ENCODE measurements at regions not wholly inside any gene's neighbourhood (a gene's known extent, or its start where the extent isn't known, plus 50 kb on each side); places are given as distances from the start of the nearest gene placed in this dataset.

DNA sequence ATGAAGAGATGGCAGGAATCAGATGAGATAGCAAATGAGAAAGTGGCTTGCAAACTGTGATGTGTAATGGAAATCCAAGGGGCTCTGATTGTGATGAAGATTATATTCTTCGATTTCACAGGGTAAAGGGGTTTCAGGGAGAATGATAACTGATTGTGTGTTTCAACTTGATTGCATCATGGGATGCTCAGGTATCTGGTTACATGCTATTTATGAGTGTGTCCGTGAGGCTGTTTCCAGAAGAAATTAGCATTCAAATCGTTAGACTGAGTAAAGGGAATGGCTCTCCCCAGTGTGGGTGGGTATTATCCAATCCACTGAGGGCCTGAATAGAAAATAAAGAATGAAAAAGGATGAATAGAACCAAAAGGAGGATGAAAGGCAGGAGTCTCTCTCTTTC, 278.7 kb upstream of the LARGE1 start:
- no peak overlapping the region for H3K4me3 ChIP-seq (ENCODE audit: low read depth, low read length)
- no peak for TF ChIP-seq CTCF (IDR thresholded peaks at IDR 0.05; ENCODE audit: low read depth, low read length)

DNA sequence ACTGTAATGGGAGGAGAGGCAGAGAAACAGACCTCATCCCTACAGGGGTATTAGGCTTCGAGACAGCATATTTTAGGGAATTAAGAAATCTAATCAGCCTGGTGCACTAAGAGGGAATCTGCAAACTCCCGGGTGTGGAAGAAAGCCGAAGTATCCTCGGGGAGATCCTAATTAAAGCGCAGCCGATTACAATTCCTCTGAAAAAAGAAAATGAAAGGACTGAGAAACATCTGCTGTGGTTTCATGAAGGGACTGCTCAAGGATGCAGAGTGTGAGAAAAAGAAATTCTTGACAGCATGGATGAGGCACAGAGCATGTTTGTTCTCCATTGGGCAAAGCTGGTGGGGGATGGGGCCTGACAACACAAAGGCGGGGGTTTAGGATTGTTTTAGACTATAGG, 290.0 kb upstream of the LARGE1 start:
- no peak overlapping the region for H3K4me3 ChIP-seq (ENCODE audit: low read depth, low read length)
- no peak for TF ChIP-seq CTCF (IDR thresholded peaks at IDR 0.05; ENCODE audit: low read depth, low read length)

DNA sequence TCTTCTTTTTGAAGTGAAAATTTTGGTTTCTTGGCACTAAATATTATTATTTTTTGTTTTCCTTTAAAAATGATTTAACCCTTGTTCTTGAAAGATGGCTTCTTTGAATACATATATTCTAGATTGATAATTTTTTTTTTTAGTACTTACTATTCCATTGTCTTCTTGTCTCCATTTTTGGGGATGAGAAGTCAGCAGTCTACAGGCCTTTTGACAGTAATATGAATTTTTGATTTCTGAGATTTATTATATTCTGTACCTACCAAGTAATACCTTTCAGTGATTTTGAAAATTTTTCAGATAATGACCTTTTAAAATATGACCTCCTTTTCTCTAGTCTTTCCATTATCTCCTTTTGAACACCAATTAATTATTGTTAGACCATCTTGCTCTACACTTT, 294.1 kb upstream of the LARGE1 start:
- TF ChIP-seq CTCF (IDR thresholded peaks at IDR 0.05; ENCODE audit: low read depth, low read length): no peak
- no peak overlapping the region for H3K4me3 ChIP-seq (ENCODE audit: low read depth, low read length)

DNA sequence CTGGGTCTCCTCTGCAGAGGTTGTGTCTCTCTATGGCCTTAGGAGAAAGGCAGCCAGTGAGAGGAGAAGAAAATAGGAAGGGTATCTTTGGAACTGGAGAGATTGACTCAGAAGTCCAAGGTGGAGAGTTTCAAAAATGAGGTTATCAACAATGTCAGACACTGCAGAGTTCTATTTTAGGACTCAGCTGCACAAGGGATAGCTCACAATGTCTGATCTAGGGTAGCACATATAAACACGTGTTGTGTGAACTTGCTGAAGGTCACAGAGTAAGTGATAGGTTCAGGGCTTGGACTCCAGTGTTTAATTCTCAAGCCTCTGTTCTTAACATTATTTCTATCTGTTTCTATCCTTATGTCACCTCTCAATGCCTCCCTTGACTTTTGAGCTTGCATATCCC, 305.0 kb upstream of the LARGE1 start:
- no peak for TF ChIP-seq CTCF (IDR thresholded peaks at IDR 0.05; ENCODE audit: low read depth, low read length)
- no peak overlapping the region for H3K4me3 ChIP-seq (ENCODE audit: low read depth, low read length)

DNA sequence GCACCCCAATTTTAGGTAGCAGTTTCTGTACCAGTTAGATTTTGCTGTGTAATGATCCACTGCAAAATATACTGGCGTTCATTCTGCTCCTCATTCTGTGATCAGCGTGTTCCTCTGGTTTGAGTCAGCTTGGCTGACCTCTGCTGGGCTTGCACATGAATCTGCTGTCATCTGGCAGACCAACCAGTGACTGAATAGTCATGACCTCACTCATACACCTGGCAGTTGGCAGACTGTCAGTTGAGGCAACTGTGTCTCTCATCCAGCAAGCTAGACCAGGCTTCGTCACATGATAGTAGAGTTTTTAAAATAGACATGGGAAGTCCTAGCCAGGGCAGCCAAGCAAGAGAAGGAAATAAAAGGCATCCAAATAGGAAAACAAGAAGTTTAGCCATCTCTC, 316.3 kb upstream of the LARGE1 start:
- no peak for TF ChIP-seq CTCF (IDR thresholded peaks at IDR 0.05; ENCODE audit: low read depth, low read length)
- H3K4me3 ChIP-seq (ENCODE audit: low read depth, low read length): no peak overlapping the region

DNA sequence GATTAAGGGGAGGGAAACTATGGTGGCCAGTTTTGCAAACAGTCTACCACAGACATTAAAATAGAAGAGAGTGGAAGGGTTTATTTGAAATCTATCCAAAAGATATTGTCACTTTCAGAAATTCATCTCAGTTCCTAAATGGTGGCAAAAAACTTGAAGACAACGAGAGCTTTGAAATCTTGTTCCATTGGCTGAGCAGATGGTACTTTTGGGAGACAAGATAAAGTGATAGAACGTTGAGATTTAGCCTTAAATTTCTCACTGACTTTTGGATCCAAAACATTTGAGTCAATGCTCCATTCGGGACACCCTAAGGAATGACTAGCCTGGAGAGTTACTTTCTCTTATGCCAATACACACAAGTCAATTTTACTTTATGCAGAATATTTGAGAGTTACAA, 319.1 kb upstream of the LARGE1 start:
- no peak overlapping the region for H3K4me3 ChIP-seq (ENCODE audit: low read depth, low read length)
- TF ChIP-seq CTCF (IDR thresholded peaks at IDR 0.05; ENCODE audit: low read depth, low read length): no peak

DNA sequence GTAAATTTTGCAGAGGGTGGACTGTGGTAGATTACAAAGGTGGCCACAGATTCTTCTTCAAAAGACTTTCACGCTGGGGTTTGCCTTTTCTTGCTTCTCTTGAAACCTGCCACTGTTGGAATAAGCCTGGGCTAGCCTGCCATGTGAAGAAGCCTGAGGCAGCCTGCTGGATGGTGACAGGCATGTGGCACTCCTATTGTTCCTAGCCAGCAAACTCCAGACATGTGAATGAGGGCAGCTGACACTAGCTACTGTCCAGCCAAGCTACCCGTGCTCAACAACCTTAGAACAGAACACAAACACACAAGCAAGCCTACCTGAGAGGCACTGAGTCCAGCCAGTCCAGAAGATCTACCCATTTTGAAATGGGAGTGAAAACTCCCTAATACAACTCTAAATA, 322.7 kb upstream of the LARGE1 start:
- H3K4me3 ChIP-seq (ENCODE audit: low read depth, low read length): no peak overlapping the region
- TF ChIP-seq CTCF (IDR thresholded peaks at IDR 0.05; ENCODE audit: low read depth, low read length): no peak
